GM12878 (cell line): ENCODE measurements at regions not wholly inside any gene's neighbourhood (a gene's known extent, or its start where the extent isn't known, plus 50 kb on each side); places are given as distances from the start of the nearest gene placed in this dataset.

Experiments used
- ATAC-seq: fragments of 200-7000 bp; cut with Tn5 transposase; 3 replicates; pipeline ENCODE4 v1.9.1; 2020; ENCODE audit warnings: mild to moderate bottlenecking, moderate library complexity
- BruUV-seq: library from RNA; stranded (reverse); fragments of 400-500 nt; replicated peaks from 2 replicates; lab custom pipeline; 2021; lab: Mats Ljungman, UMichigan
- CTCF ChIA-PET: fragments of 300-600 bp; sonication (Branson Sonifier 250); formaldehyde crosslinking; extraction: SDS; loops from one replicate; lab custom pipeline; 2021; ENCODE audit warnings: inconsistent platforms; lab: Yijun Ruan, JAX
- POLR2A ChIA-PET: fragments of 350-600 bp; formaldehyde crosslinking; extraction: SDS; loops from one replicate; lab custom pipeline; 2021; ENCODE audit warnings: inconsistent platforms; lab: Charles Lee
- RAD21 ChIA-PET: fragments of 300-600 bp; sonication (Branson Sonifier 250); formaldehyde crosslinking; loops from one replicate; lab custom pipeline; 2023; ENCODE audit warnings: antibody characterized with exemption; ENCODE audit not compliant: unreplicated experiment; lab: Charles Lee
- SMC1A ChIA-PET: fragments of 300-600 bp; sonication (Branson Sonifier 250); formaldehyde crosslinking; loops from one replicate; lab custom pipeline; 2023; ENCODE audit not compliant: unreplicated experiment, uncharacterized antibody; lab: Charles Lee
- DNase-seq: peaks from one replicate; pipeline ENCODE4 v3.0.0-alpha.2; 2011; ENCODE audit warnings: low read depth, low spot score
- FAIRE-seq: peaks from 3 replicates; lab custom pipeline; 2011; peaks lifted over from hg19 to GRCh38; lab: Jason Lieb, UNC
- H2AFZ ChIP-seq: 2 replicates; pipeline ENCODE4 v1.6.0; 2011; ENCODE audit warnings: low read depth, low read length, control low read depth; ENCODE audit not compliant: control insufficient read depth
- H3K27ac ChIP-seq: 2 replicates; pipeline ENCODE4 v1.5.1; 2011; ENCODE audit warnings: control low read depth; ENCODE audit not compliant: control insufficient read depth, insufficient read depth
- H3K27me3 ChIP-seq, 2 experiments: replicated peaks in 1 of 2; 2 replicates each; pipeline versions ENCODE4 v1.6.0 to v1.6.1; 2011; ENCODE audit warnings: low read length in 1 of 2; ENCODE audit not compliant: control insufficient read depth in 2 of 2, insufficient read depth in 2 of 2
- H3K36me3 ChIP-seq, 2 experiments: 2 replicates each; pipeline ENCODE4 v1.5.1; 2011; ENCODE audit warnings: low read length in 1 of 2; ENCODE audit not compliant: control insufficient read depth in 2 of 2, insufficient read depth in 2 of 2
- H3K4me1 ChIP-seq: 2 replicates; pipeline ENCODE4 v1.6.1; 2011; ENCODE audit warnings: mild to moderate bottlenecking, low read length, moderate library complexity, mixed read lengths; ENCODE audit not compliant: control insufficient read depth, insufficient read depth
- H3K4me2 ChIP-seq: 2 replicates; pipeline ENCODE4 v1.6.0; 2011; ENCODE audit warnings: control low read depth; ENCODE audit not compliant: control insufficient read depth, insufficient read depth
- H3K4me3 ChIP-seq: fragments of 200-600 bp; sonication (generic); 2 replicates; pipeline ENCODE4 v1.5.1; 2016
- H3K79me2 ChIP-seq: 2 replicates; pipeline ENCODE4 v1.6.0; 2011; ENCODE audit warnings: low read length; ENCODE audit not compliant: control insufficient read depth, insufficient read depth
- H3K9ac ChIP-seq: 2 replicates; pipeline ENCODE4 v1.8.0; 2011; ENCODE audit warnings: low read length, control low read depth, mixed read lengths; ENCODE audit not compliant: control insufficient read depth, insufficient read depth
- H3K9me3 ChIP-seq: replicated peaks from 3 replicates; pipeline ENCODE4 v1.5.1; 2011; ENCODE audit warnings: mild to moderate bottlenecking, low read length; ENCODE audit not compliant: control insufficient read depth, insufficient read depth
- H4K20me1 ChIP-seq: 2 replicates; pipeline ENCODE4 v1.6.0; 2011; ENCODE audit not compliant: control insufficient read depth, insufficient read depth
- KDM1A ChIP-seq: fragments of 200-600 bp; sonication (generic); IDR thresholded peaks from 2 replicates; pipeline ENCODE4 v1.6.1; 2016; ENCODE audit warnings: borderline replicate concordance
- MEF2B ChIP-seq: fragments of 450-650 bp; IDR thresholded peaks from 2 replicates; pipeline ENCODE4 v1.6.1; 2018; ENCODE audit warnings: mild to moderate bottlenecking, moderate library complexity; ENCODE audit not compliant: partially characterized antibody, poor library complexity, severe bottlenecking
- SREBF2 ChIP-seq: IDR thresholded peaks from 2 replicates; pipeline ENCODE4 v1.6.1; 2012; ENCODE audit warnings: mild to moderate bottlenecking, low read length
- WGBS: methylation state at CpG from one replicate; pipeline ENCODE4 v1.1.6; 2016; ENCODE audit warnings: low lambda C conversion rate; ENCODE audit not compliant: insufficient replicate concordance, insufficient coverage; ENCODE audit errors: missing lambda C conversion rate; 5-methylcytosine and 5-hydroxymethylcytosine counted together
- in situ Hi-C: fragments of 300-500 bp; cut with MboI; formaldehyde crosslinking; loops from 9 replicates; pipeline ENCODE4 v1.14.3; 2018; ENCODE audit warnings: mixed read lengths
- intact Hi-C: fragments of 100-400 bp; cut with micrococcal nuclease; formaldehyde crosslinking; loops from one replicate; pipeline ENCODE4 v1.14.2; 2022; ENCODE audit not compliant: unreplicated experiment
- TF ChIP-seq, protein P1 (sequence below): fragments of 450-650 bp; formaldehyde crosslinking; IDR thresholded peaks from 2 replicates; pipeline ENCODE4 v1.4.0; 2020; ENCODE audit warnings: mild to moderate bottlenecking, moderate library complexity
- TF ChIP-seq, protein P2 (sequence below): IDR thresholded peaks from 2 replicates; pipeline ENCODE4 v1.6.1; 2012; ENCODE audit warnings: improper control_type of control experiment, low read depth, low read length; ENCODE audit not compliant: insufficient replicate concordance

DNA sequence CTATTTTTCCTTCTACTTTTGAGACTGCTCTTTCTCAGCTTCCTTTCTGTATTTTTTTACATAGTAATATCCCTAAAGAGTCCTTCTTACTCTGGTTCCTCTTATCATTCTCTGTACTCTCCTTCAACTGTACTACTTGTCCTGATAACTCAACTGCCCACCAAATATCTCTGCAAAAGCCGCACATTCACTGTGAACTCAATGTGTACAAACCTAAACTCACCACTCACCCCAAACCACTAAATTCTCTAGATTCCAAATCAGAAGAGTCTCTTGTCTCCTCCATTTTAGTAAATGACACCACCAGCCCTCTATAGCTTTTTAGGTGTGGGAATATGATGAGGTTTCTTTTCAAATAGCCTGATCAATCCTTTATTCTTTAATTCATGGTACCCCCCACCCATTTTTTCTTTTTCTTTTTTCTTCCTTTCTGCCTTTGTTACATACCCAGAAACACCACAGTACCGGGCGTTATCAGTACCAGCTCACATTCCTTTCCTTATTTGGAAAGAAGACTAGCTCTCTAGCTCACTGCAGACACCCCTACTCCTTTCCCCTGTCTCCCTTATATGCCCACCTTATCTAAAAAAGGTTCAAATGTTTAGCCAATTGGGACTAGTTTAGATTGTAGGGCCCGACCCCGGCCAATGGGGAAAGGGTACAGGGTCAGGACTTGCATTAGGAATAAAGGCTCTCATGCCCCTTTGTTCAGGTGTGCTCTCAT lies 63.1 kb upstream of the RANBP6 start:
- no TSS peak for BruUV-seq
- no peaks in the 10 kb centered on the region for H4K20me1 ChIP-seq
- CTCF ChIA-PET, result interaction anchor here (1.9 kb wide), 1 partner anchor 24 kb away, joined by 4 read pairs; no protein-coding TSS in a partner anchor
- RAD21 ChIA-PET, result no interaction called here
- no peak for TF ChIP-seq SREBF2
- no peak for TF ChIP-seq KDM1A
- no peak for TF ChIP-seq MEF2B
- TF ChIP-seq, all 136 proteins: peak for 0
- in situ Hi-C loops, result no loop called here
- Histone ChIP-seq H3K4me2 (no peak overlapping the region), H3K79me2 (no peaks in the 10 kb centered on the region), H3K4me1 (no peaks in the 10 kb centered on the region), H3K9me3 (no peaks in the 10 kb centered on the region), H2AFZ (no peak overlapping the region), H3K27ac (no peak overlapping the region), H3K4me3 (no peak overlapping the region), H3K36me3 (no peaks in the 10 kb centered on the region), H3K27me3 (no peaks in the 10 kb centered on the region), H3K9ac (no peak overlapping the region)
- DNase-seq (no peak), ATAC-seq (no peak), FAIRE-seq (no peak)
- SMC1A ChIA-PET, result no interaction called here
- POLR2A ChIA-PET, result no interaction called here
- intact Hi-C loops, result no loop called here
- WGBS, result 51% methylated on average over 5 of the region's 5 CpGs

DNA sequence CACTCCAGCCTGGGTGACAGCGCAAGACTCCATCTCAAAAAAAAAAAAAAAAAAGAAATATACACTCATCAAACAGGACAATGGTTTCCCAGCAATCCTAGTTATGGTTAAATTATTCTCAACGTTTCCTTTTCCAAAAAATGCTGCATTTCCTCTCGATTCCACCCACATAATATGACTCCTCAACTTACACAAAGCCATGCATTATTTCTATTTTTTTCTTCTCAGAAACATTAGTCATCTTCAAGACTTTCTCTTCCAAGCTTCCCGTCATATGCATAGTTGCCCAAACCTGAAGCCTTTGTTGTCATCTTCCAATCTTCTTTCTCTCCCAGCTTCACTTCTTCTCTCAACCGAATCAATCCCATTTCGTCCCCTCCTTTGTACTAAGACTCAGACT lies 61.4 kb upstream of the RANBP6 start:
- no peak overlapping the region for H2AFZ ChIP-seq
- ChIA-PET POLR2A (no interaction called here), SMC1A (no interaction called here), RAD21 (no interaction called here), CTCF (no interaction called here)
- H3K4me1 ChIP-seq, result no peaks in the 10 kb centered on the region
- H3K9me3 ChIP-seq, result no peaks in the 10 kb centered on the region
- no peak overlapping the region for H3K27ac ChIP-seq
- no peaks in the 10 kb centered on the region for H4K20me1 ChIP-seq
- intact Hi-C loops (no loop called here), in situ Hi-C loops (no loop called here)
- no peak overlapping the region for H3K9ac ChIP-seq
- H3K27me3 ChIP-seq, result no peaks in the 10 kb centered on the region
- FAIRE-seq (no peak), ATAC-seq (no peak), DNase-seq (no peak)
- H3K36me3 ChIP-seq, result no peaks in the 10 kb centered on the region
- TF ChIP-seq, protein P1, sequence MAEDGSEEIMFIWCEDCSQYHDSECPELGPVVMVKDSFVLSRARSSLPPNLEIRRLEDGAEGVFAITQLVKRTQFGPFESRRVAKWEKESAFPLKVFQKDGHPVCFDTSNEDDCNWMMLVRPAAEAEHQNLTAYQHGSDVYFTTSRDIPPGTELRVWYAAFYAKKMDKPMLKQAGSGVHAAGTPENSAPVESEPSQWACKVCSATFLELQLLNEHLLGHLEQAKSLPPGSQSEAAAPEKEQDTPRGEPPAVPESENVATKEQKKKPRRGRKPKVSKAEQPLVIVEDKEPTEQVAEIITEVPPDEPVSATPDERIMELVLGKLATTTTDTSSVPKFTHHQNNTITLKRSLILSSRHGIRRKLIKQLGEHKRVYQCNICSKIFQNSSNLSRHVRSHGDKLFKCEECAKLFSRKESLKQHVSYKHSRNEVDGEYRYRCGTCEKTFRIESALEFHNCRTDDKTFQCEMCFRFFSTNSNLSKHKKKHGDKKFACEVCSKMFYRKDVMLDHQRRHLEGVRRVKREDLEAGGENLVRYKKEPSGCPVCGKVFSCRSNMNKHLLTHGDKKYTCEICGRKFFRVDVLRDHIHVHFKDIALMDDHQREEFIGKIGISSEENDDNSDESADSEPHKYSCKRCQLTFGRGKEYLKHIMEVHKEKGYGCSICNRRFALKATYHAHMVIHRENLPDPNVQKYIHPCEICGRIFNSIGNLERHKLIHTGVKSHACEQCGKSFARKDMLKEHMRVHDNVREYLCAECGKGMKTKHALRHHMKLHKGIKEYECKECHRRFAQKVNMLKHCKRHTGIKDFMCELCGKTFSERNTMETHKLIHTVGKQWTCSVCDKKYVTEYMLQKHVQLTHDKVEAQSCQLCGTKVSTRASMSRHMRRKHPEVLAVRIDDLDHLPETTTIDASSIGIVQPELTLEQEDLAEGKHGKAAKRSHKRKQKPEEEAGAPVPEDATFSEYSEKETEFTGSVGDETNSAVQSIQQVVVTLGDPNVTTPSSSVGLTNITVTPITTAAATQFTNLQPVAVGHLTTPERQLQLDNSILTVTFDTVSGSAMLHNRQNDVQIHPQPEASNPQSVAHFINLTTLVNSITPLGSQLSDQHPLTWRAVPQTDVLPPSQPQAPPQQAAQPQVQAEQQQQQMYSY (CRISPR knock-in tag), result no peak
- TF ChIP-seq, protein P2, sequence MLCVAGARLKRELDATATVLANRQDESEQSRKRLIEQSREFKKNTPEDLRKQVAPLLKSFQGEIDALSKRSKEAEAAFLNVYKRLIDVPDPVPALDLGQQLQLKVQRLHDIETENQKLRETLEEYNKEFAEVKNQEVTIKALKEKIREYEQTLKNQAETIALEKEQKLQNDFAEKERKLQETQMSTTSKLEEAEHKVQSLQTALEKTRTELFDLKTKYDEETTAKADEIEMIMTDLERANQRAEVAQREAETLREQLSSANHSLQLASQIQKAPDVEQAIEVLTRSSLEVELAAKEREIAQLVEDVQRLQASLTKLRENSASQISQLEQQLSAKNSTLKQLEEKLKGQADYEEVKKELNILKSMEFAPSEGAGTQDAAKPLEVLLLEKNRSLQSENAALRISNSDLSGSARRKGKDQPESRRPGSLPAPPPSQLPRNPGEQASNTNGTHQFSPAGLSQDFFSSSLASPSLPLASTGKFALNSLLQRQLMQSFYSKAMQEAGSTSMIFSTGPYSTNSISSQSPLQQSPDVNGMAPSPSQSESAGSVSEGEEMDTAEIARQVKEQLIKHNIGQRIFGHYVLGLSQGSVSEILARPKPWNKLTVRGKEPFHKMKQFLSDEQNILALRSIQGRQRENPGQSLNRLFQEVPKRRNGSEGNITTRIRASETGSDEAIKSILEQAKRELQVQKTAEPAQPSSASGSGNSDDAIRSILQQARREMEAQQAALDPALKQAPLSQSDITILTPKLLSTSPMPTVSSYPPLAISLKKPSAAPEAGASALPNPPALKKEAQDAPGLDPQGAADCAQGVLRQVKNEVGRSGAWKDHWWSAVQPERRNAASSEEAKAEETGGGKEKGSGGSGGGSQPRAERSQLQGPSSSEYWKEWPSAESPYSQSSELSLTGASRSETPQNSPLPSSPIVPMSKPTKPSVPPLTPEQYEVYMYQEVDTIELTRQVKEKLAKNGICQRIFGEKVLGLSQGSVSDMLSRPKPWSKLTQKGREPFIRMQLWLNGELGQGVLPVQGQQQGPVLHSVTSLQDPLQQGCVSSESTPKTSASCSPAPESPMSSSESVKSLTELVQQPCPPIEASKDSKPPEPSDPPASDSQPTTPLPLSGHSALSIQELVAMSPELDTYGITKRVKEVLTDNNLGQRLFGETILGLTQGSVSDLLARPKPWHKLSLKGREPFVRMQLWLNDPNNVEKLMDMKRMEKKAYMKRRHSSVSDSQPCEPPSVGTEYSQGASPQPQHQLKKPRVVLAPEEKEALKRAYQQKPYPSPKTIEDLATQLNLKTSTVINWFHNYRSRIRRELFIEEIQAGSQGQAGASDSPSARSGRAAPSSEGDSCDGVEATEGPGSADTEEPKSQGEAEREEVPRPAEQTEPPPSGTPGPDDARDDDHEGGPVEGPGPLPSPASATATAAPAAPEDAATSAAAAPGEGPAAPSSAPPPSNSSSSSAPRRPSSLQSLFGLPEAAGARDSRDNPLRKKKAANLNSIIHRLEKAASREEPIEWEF, result no peak
- 43% methylated on average over 6 of the region's 6 CpGs for WGBS
- BruUV-seq, result no TSS peak
- no peak overlapping the region for H3K4me2 ChIP-seq
- H3K4me3 ChIP-seq, result no peak overlapping the region
- no peaks in the 10 kb centered on the region for H3K79me2 ChIP-seq
